ENCODE measurements at regions not wholly inside any gene's neighbourhood (a gene's known extent, or its start where the extent isn't known, plus 50 kb on each side); places are given as distances from the start of the nearest gene placed in this dataset.

GRCh38 chr13:40118337-40118736, 462.9 kb downstream of the COG6 start:
- Histone ChIP-seq H3K4me1 (no peaks in the 10 kb centered on the region), H3K27ac (no peak overlapping the region), H3K27me3 (no peaks in the 10 kb centered on the region), H3K36me3 (no peaks in the 10 kb centered on the region), H3K4me3 (no peak overlapping the region), H3K9me3 (no peaks in the 10 kb centered on the region)
- DNase-seq (ENCODE audit: low spot score in 2 of 2), result no peak
- intact Hi-C loops (cut with DNase I; ENCODE audit: low total_unique reads), result no loop called here
- no peak for TF ChIP-seq POLR2AphosphoS5 (IDR thresholded peaks at IDR 0.05)
- no peak for TF ChIP-seq CTCF (IDR thresholded peaks at IDR 0.05)
- TF ChIP-seq POLR2A (IDR thresholded peaks at IDR 0.05), result no peak

GRCh38 chr13:40119852-40120251, 464.4 kb downstream of the COG6 start:
- no peak for DNase-seq (ENCODE audit: low spot score in 2 of 2)
- TF ChIP-seq POLR2AphosphoS5 (IDR thresholded peaks at IDR 0.05), result no peak
- TF ChIP-seq CTCF (IDR thresholded peaks at IDR 0.05), result no peak
- no peak for TF ChIP-seq POLR2A (IDR thresholded peaks at IDR 0.05)
- intact Hi-C loops (cut with DNase I; ENCODE audit: low total_unique reads), result no loop called here
- Histone ChIP-seq H3K27me3 (no peaks in the 10 kb centered on the region), H3K36me3 (no peaks in the 10 kb centered on the region), H3K27ac (peak overlapping the region in 1 of 2 donors; percentile 8), H3K4me3 (no peak overlapping the region), H3K9me3 (no peaks in the 10 kb centered on the region), H3K4me1 (no peaks in the 10 kb centered on the region)

- no peak for DNase-seq (ENCODE audit: low spot score in 2 of 2)
- no peaks in the 10 kb centered on the region for H3K36me3 ChIP-seq
- no peaks in the 10 kb centered on the region for H3K4me1 ChIP-seq
- intact Hi-C loops (cut with DNase I; ENCODE audit: low total_unique reads), result no loop called here
- no peak overlapping the region for H3K4me3 ChIP-seq
- H3K27ac ChIP-seq, result peak overlapping the region in 1 of 2 donors; percentile 8
- no peaks in the 10 kb centered on the region for H3K9me3 ChIP-seq
- TF ChIP-seq POLR2A (IDR thresholded peaks at IDR 0.05) (no peak), POLR2AphosphoS5 (IDR thresholded peaks at IDR 0.05) (no peak), CTCF (IDR thresholded peaks at IDR 0.05) (no peak)
- H3K27me3 ChIP-seq, result no peaks in the 10 kb centered on the region
These were observed 464.8 kb downstream of the COG6 start for GRCh38 chr13:40120288-40120687.

- Histone ChIP-seq H3K9me3 (no peaks in the 10 kb centered on the region), H3K36me3 (no peaks in the 10 kb centered on the region), H3K4me3 (no peak overlapping the region), H3K27ac (no peak overlapping the region), H3K4me1 (no peaks in the 10 kb centered on the region), H3K27me3 (no peaks in the 10 kb centered on the region)
- TF ChIP-seq CTCF (IDR thresholded peaks at IDR 0.05) (no peak), POLR2AphosphoS5 (IDR thresholded peaks at IDR 0.05) (no peak), POLR2A (IDR thresholded peaks at IDR 0.05) (no peak)
- no peak for DNase-seq (ENCODE audit: low spot score in 2 of 2)
- intact Hi-C loops (cut with DNase I; ENCODE audit: low total_unique reads), result no loop called here
These were observed 465.3 kb downstream of the COG6 start for GRCh38 chr13:40120781-40121180.

- Histone ChIP-seq H3K4me3 (no peak overlapping the region), H3K9me3 (no peaks in the 10 kb centered on the region), H3K27ac (no peak overlapping the region), H3K36me3 (no peaks in the 10 kb centered on the region), H3K27me3 (no peaks in the 10 kb centered on the region), H3K4me1 (no peaks in the 10 kb centered on the region)
- TF ChIP-seq CTCF (IDR thresholded peaks at IDR 0.05) (no peak), POLR2AphosphoS5 (IDR thresholded peaks at IDR 0.05) (no peak), POLR2A (IDR thresholded peaks at IDR 0.05) (no peak)
- intact Hi-C loops (cut with DNase I; ENCODE audit: low total_unique reads), result no loop called here
- DNase-seq (ENCODE audit: low spot score in 2 of 2), result no peak
These were observed 466.3 kb downstream of the COG6 start for GRCh38 chr13:40121722-40122121.

Measured in breast epithelium (tissue), 4 donors.